ENCODE measurements at regions not wholly inside any gene's neighbourhood (a gene's known extent, or its start where the extent isn't known, plus 50 kb on each side); places are given as distances from the start of the nearest gene placed in this dataset.

- Histone ChIP-seq H3K27ac (ENCODE audit: low read depth, low read length) (no peak overlapping the region), H3K4me1 (ENCODE audit: control insufficient read depth, insufficient read depth, low read length) (peaks cover 16% of the 10 kb centered on the region), H3K9me3 (ENCODE audit: control insufficient read depth, low read length) (peaks cover 13% of the 10 kb centered on the region), H3K4me3 (ENCODE audit: low read length) (no peak overlapping the region), H3K27me3 (ENCODE audit: control insufficient read depth, insufficient read depth, low read length, poor library complexity, severe bottlenecking) (no peaks in the 10 kb centered on the region), H3K36me3 (ENCODE audit: control insufficient read depth, insufficient read depth, low read length) (no peaks in the 10 kb centered on the region), H3K9ac (ENCODE audit: extremely low read depth, low read length, poor library complexity, severe bottlenecking) (no peak overlapping the region)
- WGBS, 2 experiments (ENCODE audit: insufficient coverage in 1 of 2, insufficient read length in 1 of 2): 89 to 93% methylated on average over 2 to 6 of the region's 6 CpGs
- peaks cover 9% of the 10 kb centered on the region for H3K27me3 Mint-ChIP-seq (ENCODE audit: insufficient read depth)
- H3K4me3 Mint-ChIP-seq: no peak overlapping the region
- H3K4me1 Mint-ChIP-seq: peaks cover 23% of the 10 kb centered on the region
- peak; percentile 33 for DNase-seq
- no peaks in the 10 kb centered on the region for H3K36me3 Mint-ChIP-seq (ENCODE audit: low read depth)
- H3K27ac Mint-ChIP-seq: no peak overlapping the region
- H3K9me3 Mint-ChIP-seq: peaks cover 8% of the 10 kb centered on the region
- no peak for TF ChIP-seq CTCF (conservative IDR thresholded peaks at IDR 0.05)
Measured at GRCh38 chr20:48171071-48171470, 385.8 kb upstream of the SULF2 start.

DNA sequence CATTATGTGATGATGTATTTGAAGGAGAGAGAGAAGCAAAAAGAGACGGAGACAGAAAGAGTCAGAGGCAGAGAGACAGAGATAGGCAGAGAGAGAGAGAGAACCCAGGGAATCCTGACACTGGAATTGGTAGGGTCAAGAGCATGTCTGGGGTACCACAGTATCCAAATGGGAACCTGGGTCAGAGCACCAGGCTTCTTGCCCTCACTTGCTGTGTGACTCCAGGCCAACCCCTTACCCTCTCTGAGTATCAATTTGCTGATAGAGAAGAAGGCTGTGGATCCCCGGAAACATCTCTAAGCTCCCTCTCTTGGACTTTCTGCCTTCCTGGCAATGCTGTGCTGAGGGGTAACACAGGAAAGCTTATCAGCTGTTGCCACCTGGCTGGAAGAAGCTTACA lies 385.3 kb upstream of the SULF2 start:
- peaks cover 23% of the 10 kb centered on the region for H3K4me1 Mint-ChIP-seq
- Histone ChIP-seq H3K4me1 (ENCODE audit: control insufficient read depth, insufficient read depth, low read length) (peaks cover 16% of the 10 kb centered on the region), H3K36me3 (ENCODE audit: control insufficient read depth, insufficient read depth, low read length) (no peaks in the 10 kb centered on the region), H3K27ac (ENCODE audit: low read depth, low read length) (no peak overlapping the region), H3K27me3 (ENCODE audit: control insufficient read depth, insufficient read depth, low read length, poor library complexity, severe bottlenecking) (no peaks in the 10 kb centered on the region), H3K9ac (ENCODE audit: extremely low read depth, low read length, poor library complexity, severe bottlenecking) (no peak overlapping the region), H3K4me3 (ENCODE audit: low read length) (no peak overlapping the region), H3K9me3 (ENCODE audit: control insufficient read depth, low read length) (peaks cover 13% of the 10 kb centered on the region)
- WGBS, 2 experiments (ENCODE audit: insufficient coverage in 1 of 2, insufficient read length in 1 of 2): 88 to 95% methylated on average over 1 to 2 of the region's 2 CpGs
- peak; percentile 31 for DNase-seq
- H3K9me3 Mint-ChIP-seq: peaks cover 8% of the 10 kb centered on the region
- H3K4me3 Mint-ChIP-seq: no peak overlapping the region
- TF ChIP-seq CTCF (conservative IDR thresholded peaks at IDR 0.05): no peak
- H3K36me3 Mint-ChIP-seq (ENCODE audit: low read depth): no peaks in the 10 kb centered on the region
- no peak overlapping the region for H3K27ac Mint-ChIP-seq
- peaks cover 9% of the 10 kb centered on the region for H3K27me3 Mint-ChIP-seq (ENCODE audit: insufficient read depth)

- no peak for TF ChIP-seq CTCF (conservative IDR thresholded peaks at IDR 0.05)
- H3K9me3 ChIP-seq (ENCODE audit: control insufficient read depth, low read length): peaks cover 13% of the 10 kb centered on the region
- Mint-ChIP-seq H3K4me3 (no peak overlapping the region), H3K4me1 (peaks cover 23% of the 10 kb centered on the region), H3K27me3 (ENCODE audit: insufficient read depth) (peaks cover 9% of the 10 kb centered on the region), H3K27ac (no peak overlapping the region), H3K36me3 (ENCODE audit: low read depth) (no peaks in the 10 kb centered on the region), H3K9me3 (peaks cover 8% of the 10 kb centered on the region)
- no peak for DNase-seq
- H3K4me1 ChIP-seq (ENCODE audit: control insufficient read depth, insufficient read depth, low read length): peaks cover 16% of the 10 kb centered on the region
- 94% methylated on average over 12 to 15 of the region's 15 CpGs for WGBS, 2 experiments (ENCODE audit: insufficient coverage in 1 of 2, insufficient read length in 1 of 2)
- no peaks in the 10 kb centered on the region for H3K27me3 ChIP-seq (ENCODE audit: control insufficient read depth, insufficient read depth, low read length, poor library complexity, severe bottlenecking)
- no peak overlapping the region for H3K9ac ChIP-seq (ENCODE audit: extremely low read depth, low read length, poor library complexity, severe bottlenecking)
- H3K4me3 ChIP-seq (ENCODE audit: low read length): no peak overlapping the region
- H3K27ac ChIP-seq (ENCODE audit: low read depth, low read length): no peak overlapping the region
- no peaks in the 10 kb centered on the region for H3K36me3 ChIP-seq (ENCODE audit: control insufficient read depth, insufficient read depth, low read length)
Measured at GRCh38 chr20:48169650-48170225, 384.5 kb upstream of the SULF2 start.
